Panc1 (cell line): ENCODE measurements at regions not wholly inside any gene's neighbourhood (a gene's known extent, or its start where the extent isn't known, plus 50 kb on each side); places are given as distances from the start of the nearest gene placed in this dataset.

Source experiments
- CTCF ChIP-seq: fragments of 450-650 bp; IDR thresholded peaks from 2 replicates; pipeline ENCODE4 v1.5.1; 2017; ENCODE audit warnings: mild to moderate bottlenecking
- REST ChIP-seq, 2 experiments: IDR thresholded peaks; 2 replicates each; pipeline ENCODE4 v1.6.1; 2011 to 2012; ENCODE audit warnings: low read depth in 2 of 2, control low read depth in 1 of 2, low read length in 1 of 2, mild to moderate bottlenecking in 1 of 2, moderate library complexity in 1 of 2; ENCODE audit not compliant: insufficient read depth in 1 of 2

GRCh38 chr7:67309764-67310549, 313.3 kb downstream of the TYW1 start:
- no peak for TF ChIP-seq CTCF
- no peak for TF ChIP-seq REST (IDR thresholded peaks at IDR 0.05; ENCODE audit: insufficient read depth in 1 of 2, low read depth in 2 of 2, low read length in 1 of 2)
